HG02981 (cell line): ENCODE measurements at regions not wholly inside any gene's neighbourhood (a gene's known extent, or its start where the extent isn't known, plus 50 kb on each side); places are given as distances from the start of the nearest gene placed in this dataset.
A peak's percentile ranks its signal among the peaks of the same experiment; 100 is the strongest.
"Not testable (repeated sequence)": the region's sequence is repeated elsewhere in the genome, so short reads cannot be mapped to it uniquely, and the experiment has no call there.

Source experiments
- ATAC-seq: cut with Tn5 transposase; IDR thresholded peaks from one replicate; pipeline ENCODE4 v1.9.1; 2021; ENCODE audit warnings: mild to moderate bottlenecking, moderate library complexity; ENCODE audit not compliant: unreplicated experiment

DNA sequence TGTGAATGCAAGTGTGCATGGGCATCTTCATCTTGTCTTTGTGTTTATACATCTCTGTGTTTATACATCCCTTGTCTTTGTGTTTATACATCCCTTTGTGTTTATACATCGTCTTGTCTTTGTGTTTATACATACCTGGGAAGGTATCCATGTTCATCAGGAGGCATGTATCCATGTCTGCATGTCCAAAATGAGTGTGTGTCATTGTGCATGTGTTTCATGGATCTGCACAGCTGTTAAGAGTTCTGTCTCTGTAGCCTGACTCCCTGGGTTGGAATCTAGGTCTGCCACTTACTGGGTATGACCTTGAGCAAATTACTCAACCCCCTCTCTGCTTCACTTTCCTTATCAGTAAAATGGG, 50.1 kb upstream of the SIRPA start:
- ATAC-seq: no peak

- ATAC-seq: peak; percentile 92
Measured at GRCh38 chr20:1844325-1845162, 50.7 kb upstream of the SIRPA start.

GRCh38 chr20:1842281-1842680, 52.9 kb upstream of the SIRPA start:
- ATAC-seq: no peak

DNA sequence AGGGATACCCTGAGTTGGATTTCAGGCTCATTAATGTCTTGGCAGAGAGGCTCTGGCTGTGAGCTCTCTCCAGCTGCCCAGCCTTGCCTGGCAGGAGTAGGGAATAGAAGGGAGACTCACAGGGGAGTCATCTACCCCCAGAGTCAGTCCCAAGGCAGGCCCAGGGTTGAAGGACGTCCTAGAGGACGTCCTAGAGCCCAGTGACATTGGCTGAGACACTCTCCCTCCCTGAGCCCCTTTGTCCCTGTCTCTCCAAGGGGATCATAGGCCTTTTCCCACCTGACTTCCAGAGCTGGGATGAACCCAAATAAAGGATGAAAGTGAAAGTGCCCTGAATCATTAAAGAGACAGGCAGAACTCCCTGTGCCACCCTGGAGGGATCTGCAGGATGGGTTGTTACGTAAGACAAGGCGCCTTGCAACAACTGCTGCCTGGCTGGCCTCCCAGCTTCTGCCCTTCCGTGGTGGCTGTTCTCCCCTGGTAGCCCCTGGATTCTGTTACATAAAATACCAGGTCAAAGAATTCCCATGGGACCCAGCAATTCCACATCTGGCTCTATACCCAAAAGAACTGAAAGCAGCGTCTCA, 53.6 kb upstream of the SIRPA start:
- no peak for ATAC-seq

- no peak for ATAC-seq
Measured at GRCh38 chr20:1840817-1841553, 54.2 kb upstream of the SIRPA start.

DNA sequence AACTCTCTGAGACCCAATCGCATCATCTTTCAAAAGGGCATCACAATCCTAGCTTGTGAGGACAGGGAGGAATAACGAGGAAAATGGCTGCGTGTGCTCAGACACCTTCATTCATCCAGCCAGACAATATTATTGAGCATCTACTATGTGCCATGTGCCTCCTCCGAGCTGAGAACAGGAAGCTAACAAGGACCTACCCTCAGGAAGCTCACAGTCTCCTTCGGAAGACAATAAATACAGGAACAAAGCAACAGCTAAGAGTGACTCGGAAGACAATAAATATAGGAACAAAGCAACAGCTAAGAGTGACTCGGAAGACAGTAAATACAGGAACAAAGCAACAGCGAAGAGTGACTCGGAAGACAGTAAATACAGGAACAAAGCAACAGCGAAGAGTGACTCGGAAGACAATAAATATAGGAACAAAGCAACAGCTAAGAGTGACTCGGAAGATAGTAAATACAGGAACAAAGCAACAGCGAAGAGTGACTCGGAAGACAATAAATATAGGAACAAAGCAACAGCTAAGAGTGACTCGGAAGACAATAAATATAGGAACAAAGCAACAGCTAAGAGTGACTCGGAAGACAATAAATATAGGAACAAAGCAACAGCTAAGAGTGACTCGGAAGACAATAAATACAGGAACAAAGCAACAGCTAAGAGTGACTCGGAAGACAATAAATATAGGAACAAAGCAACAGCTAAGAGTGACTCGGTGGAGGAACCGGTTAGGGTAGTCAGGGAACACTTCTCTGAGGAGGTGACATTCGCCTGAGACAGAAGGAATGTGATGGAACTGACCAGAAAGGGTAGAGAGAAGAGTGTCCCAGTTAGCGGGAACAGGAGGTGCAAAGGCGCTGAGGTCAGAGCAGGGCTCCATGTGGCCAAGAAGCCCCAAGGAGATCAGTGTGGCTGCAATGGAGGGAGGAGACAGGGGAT, 55.6 kb upstream of the SIRPA start:
- ATAC-seq: not testable (repeated sequence)

GRCh38 chr20:1838556-1839279, 56.5 kb upstream of the SIRPA start:
- ATAC-seq: no peak

DNA sequence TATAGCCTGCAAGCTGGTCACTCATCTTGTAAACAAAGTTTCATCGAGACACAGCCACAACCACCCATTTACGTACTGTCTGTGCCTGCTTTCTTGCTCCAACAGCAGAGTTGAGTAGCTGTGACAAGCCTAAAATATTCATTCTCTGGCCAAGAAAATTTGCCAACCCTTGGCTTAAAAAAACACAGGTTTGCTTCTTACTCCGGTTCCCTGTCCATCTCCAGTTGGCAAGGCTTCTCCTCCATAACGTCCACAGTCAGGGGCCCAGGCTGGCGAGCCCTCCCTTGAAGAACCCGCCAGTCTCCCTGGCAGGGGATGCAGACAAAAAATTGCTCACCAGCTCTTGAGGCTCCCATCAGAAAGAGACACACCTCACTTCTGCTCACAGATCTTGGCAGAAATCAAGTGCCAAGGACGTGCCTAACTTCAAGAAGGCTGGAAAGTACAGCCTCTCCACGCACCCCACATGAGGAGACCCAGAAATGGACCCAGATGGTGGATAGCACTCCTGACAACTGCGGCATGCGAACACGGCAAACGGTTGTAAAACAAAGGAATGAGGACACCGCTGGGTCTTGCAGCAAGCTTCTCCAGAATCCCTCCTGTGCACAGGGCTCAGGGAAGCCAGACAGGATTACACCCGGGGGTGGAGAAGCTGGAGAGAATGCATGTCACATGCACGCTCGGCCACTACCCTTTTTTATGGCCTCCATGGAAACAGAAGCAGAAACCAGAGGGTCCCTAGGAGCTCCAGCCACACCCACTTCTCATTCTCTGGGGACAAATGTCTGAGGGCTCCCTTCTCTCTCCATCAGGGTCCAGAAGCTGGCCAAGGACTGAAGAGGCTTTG, 59.8 kb upstream of the SIRPA start:
- no peak for ATAC-seq

GRCh38 chr20:1833728-1834726, 61.2 kb upstream of the SIRPA start:
- no peak for ATAC-seq

GRCh38 chr20:1833216-1833615, 62.0 kb upstream of the SIRPA start:
- ATAC-seq: no peak

GRCh38 chr20:1832634-1833033, 62.6 kb upstream of the SIRPA start:
- no peak for ATAC-seq

DNA sequence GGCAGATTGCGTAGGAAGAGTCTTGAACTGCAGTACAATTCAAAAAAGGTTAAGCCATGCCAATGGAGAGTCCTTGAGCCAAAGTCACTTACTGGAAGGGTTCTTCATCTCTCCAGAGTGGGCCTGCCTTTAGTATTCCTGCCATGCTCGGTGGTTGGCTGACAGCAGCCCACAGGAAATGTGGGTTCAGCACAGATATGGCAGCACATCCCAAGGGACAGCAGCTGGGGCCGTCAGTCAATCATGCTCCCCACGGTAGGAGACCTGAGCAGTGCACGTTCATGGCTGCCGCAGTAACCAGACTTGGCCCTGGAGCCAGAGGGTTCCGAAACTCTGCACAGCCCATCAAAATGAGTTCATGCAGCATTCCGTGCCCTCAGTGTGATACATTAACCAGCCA, 63.6 kb upstream of the SIRPA start:
- ATAC-seq: no peak

GRCh38 chr20:1831096-1831495, 64.1 kb upstream of the SIRPA start:
- ATAC-seq: no peak

- no peak for ATAC-seq
Measured at GRCh38 chr20:1830240-1830639, 65.0 kb upstream of the SIRPA start.

- ATAC-seq: no peak
Measured at GRCh38 chr20:1829531-1829930, 65.7 kb upstream of the SIRPA start.

- ATAC-seq: no peak
Measured at GRCh38 chr20:1828786-1829131, 66.4 kb upstream of the SIRPA start.

DNA sequence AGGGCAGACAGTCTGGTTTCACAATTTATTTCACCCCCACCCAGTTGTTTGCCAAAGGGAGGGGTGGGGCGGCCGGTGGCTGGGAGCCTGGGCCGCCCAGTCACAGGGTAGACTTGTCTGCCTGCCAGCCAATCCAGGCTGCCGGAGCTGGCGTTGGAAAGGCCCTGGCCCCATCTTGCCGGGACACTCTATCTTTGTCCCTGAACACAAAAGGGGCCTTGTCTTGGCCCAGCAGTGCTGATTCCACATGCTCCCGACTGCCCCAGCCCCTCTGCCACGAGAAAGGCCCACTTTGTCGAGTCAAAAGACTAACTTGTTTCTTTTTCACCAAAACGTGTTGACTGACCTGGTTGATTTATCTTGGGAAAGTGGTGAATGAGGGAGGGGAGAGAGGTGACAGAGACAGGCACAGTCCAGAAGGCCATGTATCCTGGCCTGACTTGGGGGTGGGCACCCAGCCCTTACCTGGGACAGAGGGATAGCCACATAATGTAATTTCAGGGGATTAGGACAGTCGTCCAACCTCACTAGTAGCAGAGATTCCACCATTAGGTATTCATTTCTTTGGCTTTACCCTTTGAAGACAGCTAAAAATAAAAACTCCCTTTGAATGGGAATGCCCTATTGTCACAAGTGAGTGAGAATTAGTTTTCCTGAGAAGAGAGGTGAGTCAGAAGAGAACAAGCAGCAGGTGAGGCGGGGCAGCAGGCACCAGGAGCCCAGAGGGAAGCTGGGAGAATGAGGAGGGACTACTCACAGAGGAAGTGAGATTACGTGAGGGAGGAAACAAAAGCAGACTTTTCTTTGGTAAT, 67.0 kb upstream of the SIRPA start:
- no peak for ATAC-seq
